SK-N-SH (cell line): ENCODE measurements at regions not wholly inside any gene's neighbourhood (a gene's known extent, or its start where the extent isn't known, plus 50 kb on each side); places are given as distances from the start of the nearest gene placed in this dataset.

Experiments
- CTCF ChIA-PET: fragments of 300-600, 350-600 bp; formaldehyde crosslinking; extraction: SDS; loops from one replicate; lab custom pipeline; 2021; lab: Yijun Ruan, JAX
- POLR2A ChIA-PET: fragments of 350-600 bp; sonication (Branson Sonifier 250); formaldehyde crosslinking; extraction: SDS; loops from one replicate; lab custom pipeline; 2020; ENCODE audit warnings: antibody characterized with exemption, inconsistent platforms; lab: Yijun Ruan, JAX
- DNase-seq: peaks from one replicate; pipeline ENCODE4 v3.0.0; 2012
- H2AFZ ChIP-seq: fragments of 200-600 bp; sonication (generic); 2 replicates; pipeline ENCODE4 v1.8.1; 2016; ENCODE audit warnings: antibody characterized with exemption, mild to moderate bottlenecking, low read depth
- H3F3A ChIP-seq: fragments of 200-600 bp; sonication (generic); replicated peaks from 2 replicates; pipeline ENCODE3; 2016; ENCODE audit warnings: antibody characterized with exemption, mild to moderate bottlenecking; ENCODE audit not compliant: insufficient read depth
- H3K27ac ChIP-seq, 2 experiments: fragments of 200-500 bp in 1 of 2; fragments of 200-600 bp in 1 of 2; sonication (Bioruptor generic) in 1 of 2; sonication (generic), shearing (Covaris generic) in 1 of 2; 2 replicates each; pipeline versions ENCODE4 v1.5.1 to v1.6.1; 2014 to 2016; ENCODE audit warnings: low read depth in 2 of 2, inconsistent platforms in 1 of 2, low read length in 1 of 2, mild to moderate bottlenecking in 1 of 2, mixed read lengths in 1 of 2
- H3K27me3 ChIP-seq: fragments of 200-600 bp; sonication (generic), shearing (Covaris generic); 2 replicates; pipeline ENCODE4 v1.6.1; 2016; ENCODE audit warnings: mixed run types; ENCODE audit not compliant: insufficient read depth
- H3K36me3 ChIP-seq, 2 experiments: fragments of 200-500 bp in 1 of 2; fragments of 200-600 bp in 1 of 2; sonication (Bioruptor generic) in 1 of 2; sonication (generic) in 1 of 2; replicated peaks in 1 of 2; 2 replicates each; pipeline versions ENCODE3 to v1.5.1; 2014 to 2016; ENCODE audit warnings: low read length in 1 of 2, mild to moderate bottlenecking in 1 of 2; ENCODE audit not compliant: insufficient read depth in 2 of 2, control insufficient read depth in 1 of 2
- H3K4me1 ChIP-seq, 2 experiments: fragments of 200-500 bp in 1 of 2; fragments of 200-600 bp in 1 of 2; sonication (Bioruptor generic) in 1 of 2; sonication (generic), shearing (Covaris generic) in 1 of 2; 2 replicates each; pipeline versions ENCODE4 v1.5.1 to v1.6.1; 2014 to 2016; ENCODE audit warnings: low read depth in 1 of 2, low read length in 1 of 2, mixed run types in 1 of 2; ENCODE audit not compliant: insufficient read depth in 2 of 2, control insufficient read depth in 1 of 2
- H3K4me2 ChIP-seq: fragments of 200-600 bp; sonication (generic), shearing (Covaris generic); 2 replicates; pipeline ENCODE4 v1.6.1; 2017; ENCODE audit warnings: mixed run types
- H3K4me3 ChIP-seq, 2 experiments: fragments of 200-500 bp in 1 of 2; fragments of 200-600 bp in 1 of 2; sonication (Bioruptor generic) in 1 of 2; sonication (generic), shearing (Covaris generic) in 1 of 2; 2 replicates each; pipeline versions ENCODE4 v1.5.1 to v1.8.1; 2014 to 2016; ENCODE audit warnings: low read depth in 2 of 2, inconsistent platforms in 1 of 2, low read length in 1 of 2, mild to moderate bottlenecking in 1 of 2, mixed read lengths in 1 of 2, moderate library complexity in 1 of 2
- H3K79me2 ChIP-seq: fragments of 200-600 bp; sonication (generic); 2 replicates; pipeline ENCODE4 v1.8.1; 2017; ENCODE audit warnings: mild to moderate bottlenecking; ENCODE audit not compliant: insufficient read depth
- H3K9ac ChIP-seq: fragments of 200-600 bp; sonication (generic); 2 replicates; pipeline ENCODE4 v1.6.1; 2017; ENCODE audit warnings: mixed run types
- H3K9me2 ChIP-seq: fragments of 200-600 bp; sonication (generic); 2 replicates; pipeline ENCODE4 v1.6.1; 2017; ENCODE audit warnings: mixed run types
- H3K9me3 ChIP-seq: fragments of 200-600 bp; sonication (generic); 2 replicates; pipeline ENCODE4 v1.6.1; 2017; ENCODE audit warnings: mixed run types, mild to moderate bottlenecking, moderate library complexity
- H4K20me1 ChIP-seq: fragments of 200-600 bp; sonication (generic); 2 replicates; pipeline ENCODE4 v1.6.1; 2017; ENCODE audit warnings: mild to moderate bottlenecking, mixed run types; ENCODE audit not compliant: insufficient read depth
- ELF1 ChIP-seq: IDR thresholded peaks from 2 replicates; pipeline ENCODE4 v1.4.0; 2012
- EP300 ChIP-seq, 2 experiments: IDR thresholded peaks; 2 replicates each; pipeline versions ENCODE4 v1.4.0 to v1.6.1; 2012; ENCODE audit warnings: borderline replicate concordance in 1 of 2, low read depth in 1 of 2, low read length in 1 of 2
- EZH2phosphoT487 ChIP-seq: fragments of 200-600 bp; sonication (generic); IDR thresholded peaks from 2 replicates; pipeline ENCODE4 v1.6.1; 2017; ENCODE audit warnings: low read depth, mixed run types, mild to moderate bottlenecking, antibody characterized with exemption, moderate library complexity, borderline replicate concordance
- FOSL2 ChIP-seq: IDR thresholded peaks from 2 replicates; pipeline ENCODE4 v1.4.0; 2012; ENCODE audit warnings: low read depth, mild to moderate bottlenecking, moderate library complexity, borderline replicate concordance
- FOXJ3 ChIP-seq: sonication (generic); formaldehyde crosslinking; IDR thresholded peaks from 2 replicates; pipeline ENCODE4 v1.5.1; 2020; ENCODE audit warnings: mild to moderate bottlenecking, missing genetic modification reagents
- FOXM1 ChIP-seq: IDR thresholded peaks from 2 replicates; pipeline ENCODE4 v1.4.0; 2012; ENCODE audit warnings: low read depth, mild to moderate bottlenecking
- GABPA ChIP-seq: IDR thresholded peaks from 2 replicates; pipeline ENCODE4 v1.4.0; 2012; ENCODE audit warnings: low read depth, mild to moderate bottlenecking
- IRF3 ChIP-seq: fragments of 150-350 bp; IDR thresholded peaks from 2 replicates; pipeline ENCODE4 v1.6.1; 2016; ENCODE audit warnings: mild to moderate bottlenecking, low read depth, low read length
- MAX ChIP-seq: IDR thresholded peaks from 2 replicates; pipeline ENCODE4 v1.4.0; 2012; ENCODE audit warnings: low read depth
- NFIC ChIP-seq: IDR thresholded peaks from 2 replicates; pipeline ENCODE4 v1.4.0; 2012; ENCODE audit warnings: borderline replicate concordance
- REST ChIP-seq: IDR thresholded peaks from 2 replicates; pipeline ENCODE4 v1.6.1; 2012; ENCODE audit warnings: mild to moderate bottlenecking, low read depth, low read length, moderate library complexity
- RFX5 ChIP-seq: IDR thresholded peaks from 2 replicates; pipeline ENCODE4 v1.6.1; 2012; ENCODE audit warnings: mild to moderate bottlenecking, improper control_type of control experiment, low read length
- SIN3A ChIP-seq: IDR thresholded peaks from 2 replicates; pipeline ENCODE4 v1.6.1; 2012; ENCODE audit warnings: low read depth, mild to moderate bottlenecking, low read length, moderate library complexity, borderline replicate concordance
- SMC3 ChIP-seq: IDR thresholded peaks from 2 replicates; pipeline ENCODE4 v1.6.1; 2012; ENCODE audit warnings: low read depth, low read length, improper control_type of control experiment
- YY1 ChIP-seq: IDR thresholded peaks from 2 replicates; pipeline ENCODE4 v1.4.0; 2012; ENCODE audit warnings: low read depth, mild to moderate bottlenecking
- WGBS: methylation state at CpG from one replicate; pipeline ENCODE4 v1.1.6; 2017; ENCODE audit warnings: low lambda C conversion rate; 5-methylcytosine and 5-hydroxymethylcytosine counted together
- TF ChIP-seq, protein P1 (sequence below): IDR thresholded peaks from 2 replicates; pipeline ENCODE4; 2012
- TF ChIP-seq, protein P2 (sequence below): IDR thresholded peaks from 2 replicates; pipeline ENCODE4 v1.4.0; 2012; ENCODE audit warnings: low read depth, borderline replicate concordance

- Histone ChIP-seq H3K79me2 (no peaks in the 10 kb centered on the region), H3K36me3 (no peaks in the 10 kb centered on the region), H3K9ac (no peak overlapping the region), H2AFZ (no peak overlapping the region), H3K9me2 (no peaks in the 10 kb centered on the region), H3K27me3 (no peaks in the 10 kb centered on the region), H4K20me1 (no peaks in the 10 kb centered on the region), H3K27ac (no peak overlapping the region)
- CTCF ChIA-PET, result no interaction called here
- DNase-seq, result no peak
- no peak for TF ChIP-seq EP300 (IDR thresholded peaks at IDR 0.05; ENCODE audit: borderline replicate concordance in 1 of 2, low read depth in 1 of 2, low read length in 1 of 2)
- no peak for TF ChIP-seq FOXM1
- TF ChIP-seq, all 33 proteins: peak for 0
- no peaks in the 10 kb centered on the region for H3K9me3 ChIP-seq
- POLR2A ChIA-PET, result no interaction called here
- 39% methylated on average over 13 of the region's 20 CpGs for WGBS
- no peak overlapping the region for H3K4me2 ChIP-seq
- no peak overlapping the region for H3K4me3 ChIP-seq
- no peaks in the 10 kb centered on the region; a peak in 1 of 4 replicates for H3K4me1 ChIP-seq
- no peaks in the 10 kb centered on the region for H3F3A ChIP-seq
These were observed 62.8 kb upstream of the PRB2 start for GRCh38 chr12:11457996-11458645.

GRCh38 chr12:11460343-11461023 is 65.1 kb upstream of the PRB2 start:
- H3K9ac ChIP-seq, result no peak overlapping the region
- CTCF ChIA-PET, result no interaction called here
- H4K20me1 ChIP-seq, result no peaks in the 10 kb centered on the region
- 4% methylated on average over 1 of the region's 1 CpG for WGBS
- H2AFZ ChIP-seq, result no peak overlapping the region
- POLR2A ChIA-PET, result no interaction called here
- no peak for DNase-seq
- no peaks in the 10 kb centered on the region for H3F3A ChIP-seq
- TF ChIP-seq FOXJ3 (CRISPR knock-in tag) (no peak), YY1 (no peak), EZH2phosphoT487 (no peak), MAX (no peak), GABPA (no peak), FOSL2 (no peak), SMC3 (no peak), NFIC (no peak), RFX5 (no peak), REST (no peak), SIN3A (no peak), ELF1 (no peak), EP300 (IDR thresholded peaks at IDR 0.05; ENCODE audit: borderline replicate concordance in 1 of 2, low read depth in 1 of 2, low read length in 1 of 2) (no peak), IRF3 (no peak)
- TF ChIP-seq, protein P1, sequence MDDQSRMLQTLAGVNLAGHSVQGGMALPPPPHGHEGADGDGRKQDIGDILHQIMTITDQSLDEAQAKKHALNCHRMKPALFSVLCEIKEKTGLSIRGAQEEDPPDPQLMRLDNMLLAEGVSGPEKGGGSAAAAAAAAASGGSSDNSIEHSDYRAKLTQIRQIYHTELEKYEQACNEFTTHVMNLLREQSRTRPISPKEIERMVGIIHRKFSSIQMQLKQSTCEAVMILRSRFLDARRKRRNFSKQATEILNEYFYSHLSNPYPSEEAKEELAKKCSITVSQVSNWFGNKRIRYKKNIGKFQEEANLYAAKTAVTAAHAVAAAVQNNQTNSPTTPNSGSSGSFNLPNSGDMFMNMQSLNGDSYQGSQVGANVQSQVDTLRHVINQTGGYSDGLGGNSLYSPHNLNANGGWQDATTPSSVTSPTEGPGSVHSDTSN, result no peak
- TF ChIP-seq, protein P2, sequence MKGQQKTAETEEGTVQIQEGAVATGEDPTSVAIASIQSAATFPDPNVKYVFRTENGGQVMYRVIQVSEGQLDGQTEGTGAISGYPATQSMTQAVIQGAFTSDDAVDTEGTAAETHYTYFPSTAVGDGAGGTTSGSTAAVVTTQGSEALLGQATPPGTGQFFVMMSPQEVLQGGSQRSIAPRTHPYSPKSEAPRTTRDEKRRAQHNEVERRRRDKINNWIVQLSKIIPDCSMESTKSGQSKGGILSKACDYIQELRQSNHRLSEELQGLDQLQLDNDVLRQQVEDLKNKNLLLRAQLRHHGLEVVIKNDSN, result no peak
- H3K4me3 ChIP-seq, result no peak overlapping the region
- no peaks in the 10 kb centered on the region for H3K9me3 ChIP-seq
- H3K36me3 ChIP-seq, result no peaks in the 10 kb centered on the region
- H3K79me2 ChIP-seq, result no peaks in the 10 kb centered on the region
- H3K27ac ChIP-seq, result no peak overlapping the region
- H3K27me3 ChIP-seq, result no peaks in the 10 kb centered on the region
- no peak overlapping the region for H3K4me2 ChIP-seq
- no peaks in the 10 kb centered on the region; a peak in 1 of 4 replicates for H3K4me1 ChIP-seq
- no peaks in the 10 kb centered on the region for H3K9me2 ChIP-seq
